MM.1S (cell line): ENCODE measurements at regions not wholly inside any gene's neighbourhood (a gene's known extent, or its start where the extent isn't known, plus 50 kb on each side); places are given as distances from the start of the nearest gene placed in this dataset.

ENCODE experiments used
- DNase-seq: peaks from one replicate; pipeline ENCODE4 v3.0.0-alpha.2; 2015
- H2AFZ ChIP-seq: fragments of 300-600 bp; sonication (generic); 2 replicates; pipeline ENCODE4 v1.6.0; 2016; ENCODE audit warnings: antibody characterized with exemption, low read length
- H3F3A ChIP-seq: fragments of 300-600 bp; sonication (generic); 2 replicates; pipeline ENCODE4 v1.6.1; 2016; ENCODE audit warnings: mild to moderate bottlenecking, antibody characterized with exemption, low read length, moderate library complexity, mixed read lengths; ENCODE audit not compliant: insufficient read depth
- H3K27ac ChIP-seq: fragments of 300-600 bp; sonication (generic); 2 replicates; pipeline ENCODE4 v1.5.1; 2016; ENCODE audit warnings: mild to moderate bottlenecking, low read length
- H3K27me3 ChIP-seq: fragments of 300-600 bp; sonication (generic); replicated peaks from 2 replicates; pipeline ENCODE4 v1.6.0; 2016; ENCODE audit warnings: low read length; ENCODE audit not compliant: insufficient read depth
- H3K36me3 ChIP-seq: fragments of 300-600 bp; sonication (generic); replicated peaks from 2 replicates; pipeline ENCODE4 v1.6.1; 2016; ENCODE audit warnings: mild to moderate bottlenecking, low read length, mixed read lengths; ENCODE audit not compliant: insufficient read depth
- H3K4me1 ChIP-seq: fragments of 300-600 bp; sonication (generic); 2 replicates; pipeline ENCODE4 v1.6.1; 2016; ENCODE audit warnings: low read length, mixed read lengths
- H3K4me2 ChIP-seq: fragments of 300-600 bp; sonication (generic); 2 replicates; pipeline ENCODE4 v1.6.0; 2016; ENCODE audit warnings: low read depth, low read length
- H3K4me3 ChIP-seq: fragments of 300-600 bp; sonication (generic); 2 replicates; pipeline ENCODE4 v1.5.1; 2016; ENCODE audit warnings: low read length, mixed read lengths
- H3K79me2 ChIP-seq: fragments of 300-600 bp; sonication (generic); 2 replicates; pipeline ENCODE4 v1.6.1; 2016; ENCODE audit warnings: mixed run types, low read length, mixed read lengths
- H3K9ac ChIP-seq: fragments of 300-600 bp; sonication (generic); 2 replicates; pipeline ENCODE4 v1.6.1; 2016; ENCODE audit warnings: low read length, mixed read lengths
- H3K9me2 ChIP-seq: fragments of 300-600 bp; sonication (generic); replicated peaks from 2 replicates; pipeline ENCODE4 v1.6.1; 2016; ENCODE audit warnings: mild to moderate bottlenecking, low read length, mixed read lengths; ENCODE audit not compliant: insufficient read depth
- H3K9me3 ChIP-seq: fragments of 300-600 bp; sonication (generic); replicated peaks from 2 replicates; pipeline ENCODE4 v1.6.1; 2016; ENCODE audit warnings: mild to moderate bottlenecking, low read length, mixed read lengths; ENCODE audit not compliant: insufficient read depth
- H4K20me1 ChIP-seq: fragments of 300-600 bp; sonication (generic); 2 replicates; pipeline ENCODE4 v1.6.1; 2016; ENCODE audit warnings: mild to moderate bottlenecking, low read length, moderate library complexity, mixed read lengths; ENCODE audit not compliant: insufficient read depth
- EZH2 ChIP-seq: fragments of 300-600 bp; sonication (generic); optimal IDR thresholded peaks from 2 replicates; pipeline ENCODE3; 2017; ENCODE audit warnings: low read depth, mild to moderate bottlenecking, antibody characterized with exemption, low read length, mixed read lengths
- EZH2phosphoT487 ChIP-seq: fragments of 300-600 bp; sonication (generic); IDR thresholded peaks from 2 replicates; pipeline ENCODE4 v1.6.1; 2018; ENCODE audit warnings: antibody characterized with exemption, low read length
- TF ChIP-seq, protein P1 (sequence below): fragments of 300-600 bp; sonication (generic); IDR thresholded peaks from 2 replicates; pipeline ENCODE4 v1.5.1; 2016; ENCODE audit warnings: antibody characterized with exemption, low read length, mixed read lengths

DNA sequence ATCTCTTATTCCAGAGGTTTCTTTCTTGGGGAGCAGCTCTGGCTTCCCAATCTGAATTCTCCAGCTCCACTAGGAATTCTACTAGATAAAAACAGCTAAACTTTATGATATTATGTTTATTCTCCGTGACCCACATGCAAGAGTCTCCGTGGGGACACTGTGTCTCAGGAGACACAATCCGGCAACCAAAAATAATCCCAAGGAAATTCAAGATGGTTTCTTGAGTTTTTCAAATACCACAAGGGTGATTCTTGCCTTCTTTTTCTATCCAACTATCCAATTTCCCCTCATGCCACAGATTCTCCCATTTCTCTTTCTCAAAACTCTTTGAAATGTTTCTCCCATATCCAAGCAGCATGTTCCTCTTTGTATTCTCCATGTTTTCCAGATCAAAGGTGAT is 103.1 kb downstream of the FAS start:
- peaks cover 3% of the 10 kb centered on the region; the same call in 1 of the 2 replicates for H3K27me3 ChIP-seq
- H4K20me1 ChIP-seq: no peaks in the 10 kb centered on the region
- no peaks in the 10 kb centered on the region for H3F3A ChIP-seq
- no peaks in the 10 kb centered on the region for H3K79me2 ChIP-seq
- no peak overlapping the region for H3K4me2 ChIP-seq
- H2AFZ ChIP-seq: no peak overlapping the region
- no peak overlapping the region for H3K9ac ChIP-seq
- TF ChIP-seq EZH2: no peak
- no peak for TF ChIP-seq EZH2phosphoT487
- TF ChIP-seq, protein P1, sequence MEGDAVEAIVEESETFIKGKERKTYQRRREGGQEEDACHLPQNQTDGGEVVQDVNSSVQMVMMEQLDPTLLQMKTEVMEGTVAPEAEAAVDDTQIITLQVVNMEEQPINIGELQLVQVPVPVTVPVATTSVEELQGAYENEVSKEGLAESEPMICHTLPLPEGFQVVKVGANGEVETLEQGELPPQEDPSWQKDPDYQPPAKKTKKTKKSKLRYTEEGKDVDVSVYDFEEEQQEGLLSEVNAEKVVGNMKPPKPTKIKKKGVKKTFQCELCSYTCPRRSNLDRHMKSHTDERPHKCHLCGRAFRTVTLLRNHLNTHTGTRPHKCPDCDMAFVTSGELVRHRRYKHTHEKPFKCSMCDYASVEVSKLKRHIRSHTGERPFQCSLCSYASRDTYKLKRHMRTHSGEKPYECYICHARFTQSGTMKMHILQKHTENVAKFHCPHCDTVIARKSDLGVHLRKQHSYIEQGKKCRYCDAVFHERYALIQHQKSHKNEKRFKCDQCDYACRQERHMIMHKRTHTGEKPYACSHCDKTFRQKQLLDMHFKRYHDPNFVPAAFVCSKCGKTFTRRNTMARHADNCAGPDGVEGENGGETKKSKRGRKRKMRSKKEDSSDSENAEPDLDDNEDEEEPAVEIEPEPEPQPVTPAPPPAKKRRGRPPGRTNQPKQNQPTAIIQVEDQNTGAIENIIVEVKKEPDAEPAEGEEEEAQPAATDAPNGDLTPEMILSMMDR: no peak
- H3K9me3 ChIP-seq: no peaks in the 10 kb centered on the region
- H3K4me3 ChIP-seq: no peak overlapping the region
- no peak for DNase-seq
- H3K27ac ChIP-seq: no peak overlapping the region
- H3K36me3 ChIP-seq: no peaks in the 10 kb centered on the region
- no peaks in the 10 kb centered on the region for H3K4me1 ChIP-seq
- no peaks in the 10 kb centered on the region for H3K9me2 ChIP-seq

DNA sequence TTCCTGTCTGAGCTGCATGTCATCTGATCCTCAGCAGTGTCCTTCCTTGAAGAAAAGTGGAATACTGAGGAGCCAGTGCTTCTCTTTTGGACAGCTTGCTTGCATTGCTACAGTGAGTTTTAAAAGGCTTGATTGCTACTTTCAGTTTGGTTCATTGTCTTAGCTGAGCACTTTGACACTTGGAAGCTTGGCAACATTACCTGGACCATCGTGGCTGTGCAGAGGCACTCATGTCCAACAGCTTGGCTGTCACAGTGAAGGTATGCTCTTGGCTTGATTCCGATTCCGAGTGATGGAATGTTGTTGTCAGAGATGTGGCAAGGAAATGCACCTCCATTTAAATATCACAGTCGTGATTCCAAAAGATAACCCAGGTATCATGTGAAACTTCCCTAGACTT is 102.4 kb downstream of the FAS start:
- Histone ChIP-seq H3K9me3 (no peaks in the 10 kb centered on the region), H3K27ac (no peak overlapping the region), H3K9ac (no peak overlapping the region), H3K27me3 (peaks cover 3% of the 10 kb centered on the region; the same call in 1 of the 2 replicates), H2AFZ (no peak overlapping the region), H3K9me2 (no peaks in the 10 kb centered on the region), H3F3A (no peaks in the 10 kb centered on the region), H3K36me3 (no peaks in the 10 kb centered on the region), H4K20me1 (no peaks in the 10 kb centered on the region), H3K79me2 (no peaks in the 10 kb centered on the region), H3K4me2 (no peak overlapping the region), H3K4me1 (no peaks in the 10 kb centered on the region), H3K4me3 (no peak overlapping the region)
- no peak for TF ChIP-seq EZH2
- no peak for TF ChIP-seq EZH2phosphoT487
- TF ChIP-seq, protein P1: no peak
- no peak for DNase-seq

DNA sequence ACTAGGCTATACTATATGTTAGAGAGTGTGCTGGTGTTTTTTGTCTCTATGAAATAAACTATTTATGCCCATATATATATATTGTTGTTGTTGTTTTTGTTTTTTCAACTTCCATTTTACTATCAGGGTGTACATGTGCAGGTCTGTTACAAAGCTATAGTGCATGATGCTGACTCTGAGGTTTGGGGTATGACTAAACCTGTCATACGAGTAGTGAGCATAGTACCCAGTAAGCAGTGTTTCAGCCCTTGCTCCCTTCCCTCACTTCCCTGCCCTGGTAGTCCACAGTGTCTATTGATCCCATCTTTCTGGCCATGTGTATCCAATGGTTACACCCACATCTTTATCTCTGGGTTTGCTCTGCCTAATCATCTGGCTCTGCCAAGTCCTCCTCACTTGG is 101.8 kb downstream of the FAS start:
- no peaks in the 10 kb centered on the region for H3K36me3 ChIP-seq
- no peaks in the 10 kb centered on the region for H3K79me2 ChIP-seq
- H3K4me1 ChIP-seq: no peaks in the 10 kb centered on the region
- H3K27me3 ChIP-seq: peaks cover 3% of the 10 kb centered on the region; the same call in 1 of the 2 replicates
- TF ChIP-seq EZH2 (no peak), EZH2phosphoT487 (no peak)
- TF ChIP-seq, protein P1: no peak
- no peak overlapping the region for H3K27ac ChIP-seq
- no peaks in the 10 kb centered on the region for H3F3A ChIP-seq
- no peak overlapping the region for H3K9ac ChIP-seq
- H3K9me2 ChIP-seq: no peaks in the 10 kb centered on the region
- no peak for DNase-seq
- H4K20me1 ChIP-seq: no peaks in the 10 kb centered on the region
- no peaks in the 10 kb centered on the region for H3K9me3 ChIP-seq
- H3K4me3 ChIP-seq: no peak overlapping the region
- H2AFZ ChIP-seq: no peak overlapping the region
- H3K4me2 ChIP-seq: no peak overlapping the region
